Left lung (tissue), 4 donors: ENCODE measurements at regions not wholly inside any gene's neighbourhood (a gene's known extent, or its start where the extent isn't known, plus 50 kb on each side); places are given as distances from the start of the nearest gene placed in this dataset.
"Not testable (repeated sequence)": the region's sequence is repeated elsewhere in the genome, so short reads cannot be mapped to it uniquely, and the experiment has no call there.

Experiments
- ATAC-seq: fragments of 200-7000 bp; cut with Tn5 transposase; one replicate; pipeline ENCODE4 v1.9.1; 2020; ENCODE audit warnings: moderate library complexity
- DNase-seq, 4 donors: peaks; one replicate each; pipeline ENCODE4 v3.0.0-alpha.2; 2013 to 2020
- H3K27ac ChIP-seq, 2 donors: fragments of 200-600 bp; sonication (generic) in 1 of 2; one replicate each; pipeline versions ENCODE4 v1.5.0 to v1.8.0; 2020 to 2021
- H3K27me3 ChIP-seq, 2 donors: fragments of 200-600 bp; sonication (generic) in 1 of 2; one replicate each; pipeline versions ENCODE4 v1.5.0 to v1.8.0; 2020 to 2021
- H3K36me3 ChIP-seq, 2 donors: fragments of 200-600 bp; sonication (generic) in 1 of 2; one replicate each; pipeline versions ENCODE4 v1.5.0 to v1.8.0; 2020 to 2021
- H3K4me1 ChIP-seq, 2 donors: fragments of 200-600 bp; one replicate each; pipeline ENCODE4 v1.8.0; 2021
- H3K4me3 ChIP-seq, 2 donors: fragments of 200-600 bp; sonication (generic) in 1 of 2; one replicate each; pipeline versions ENCODE4 v1.5.0 to v1.8.0; 2020 to 2021; ENCODE audit warnings: mild to moderate bottlenecking in 1 of 2
- H3K9me3 ChIP-seq, 2 donors: fragments of 200-600 bp; sonication (generic) in 1 of 2; one replicate each; pipeline versions ENCODE4 v1.5.0 to v1.8.0; 2020 to 2021
- intact Hi-C, 2 donors: fragments of 100-400 bp; cut with DNase I; formaldehyde crosslinking; loops; one replicate each; pipeline versions ENCODE4 v1.11.2 to v1.14.2; 2022
- donor health status: DM: no; HTN: yes; CAD: no.
- donor health status: DM: no; HTN: no; CAD: no.

DNA sequence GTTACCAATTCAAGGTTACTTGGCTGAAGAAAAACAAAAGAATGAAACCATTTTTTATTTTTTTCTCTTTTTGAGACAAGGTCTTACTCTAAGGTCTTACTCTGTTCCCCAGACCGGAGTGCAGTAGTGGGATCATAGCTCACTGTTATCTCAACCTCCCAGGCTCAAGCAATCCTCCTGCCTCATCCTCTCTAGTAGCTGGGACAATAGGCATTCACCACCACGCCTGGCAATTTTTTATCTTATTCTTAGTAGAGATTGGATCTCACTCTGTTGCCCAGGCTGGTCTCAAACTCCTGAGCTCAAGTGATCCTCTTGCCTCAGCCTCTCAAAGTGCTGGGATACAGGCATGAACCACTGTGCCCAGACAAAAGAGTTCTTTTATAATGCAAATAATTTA lies 3732.0 kb upstream of the OR11H1 start:
- H3K4me1 ChIP-seq, H3K27me3 ChIP-seq, H3K36me3 ChIP-seq, DNase-seq, ATAC-seq, H3K27ac ChIP-seq, intact Hi-C loops, H3K9me3 ChIP-seq, H3K4me3 ChIP-seq: not testable (repeated sequence)

GRCh38 chr22:11815481-11815880 lies 3712.5 kb upstream of the OR11H1 start:
- H3K4me3 ChIP-seq, H3K27me3 ChIP-seq, H3K4me1 ChIP-seq, intact Hi-C loops, DNase-seq, H3K36me3 ChIP-seq, H3K27ac ChIP-seq, ATAC-seq: not testable (repeated sequence)
- H3K9me3 ChIP-seq, result peaks cover 0 to 11% of the 10 kb centered on the region in 2 donors

GRCh38 chr22:11818845-11819244 lies 3709.1 kb upstream of the OR11H1 start:
- H3K27me3 ChIP-seq, H3K4me1 ChIP-seq, H3K4me3 ChIP-seq, intact Hi-C loops, H3K36me3 ChIP-seq, H3K27ac ChIP-seq, ATAC-seq: not testable (repeated sequence)
- DNase-seq, result peak in 1 of 4 donors; percentile 55
- H3K9me3 ChIP-seq, result peaks cover 0 to 14% of the 10 kb centered on the region in 2 donors

DNA sequence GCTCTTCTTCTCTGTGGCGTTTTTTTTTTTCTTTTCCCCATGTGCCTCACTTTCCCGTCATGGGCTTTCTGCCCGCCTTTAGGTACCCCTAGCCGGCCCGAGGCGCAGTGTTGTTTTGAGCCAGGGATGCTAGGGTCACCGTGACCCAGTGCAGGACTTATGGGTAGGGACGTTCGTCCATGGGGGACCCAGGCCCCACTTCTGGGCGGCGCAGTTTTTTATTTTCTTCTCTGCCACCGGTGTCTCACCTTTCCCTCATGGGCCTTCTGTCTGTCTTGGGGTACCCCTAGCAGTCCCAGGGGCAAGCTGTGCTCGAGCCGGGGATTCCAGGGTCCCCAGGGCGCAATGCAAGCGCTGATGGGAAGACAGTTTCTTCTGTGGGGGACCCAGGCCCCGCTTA lies 3705.7 kb upstream of the OR11H1 start:
- peaks cover 0 to 20% of the 10 kb centered on the region in 2 donors for H3K9me3 ChIP-seq
- DNase-seq, result peak in 2 of 4 donors; percentile 28 to 64
- H3K27me3 ChIP-seq, ATAC-seq, H3K27ac ChIP-seq, H3K36me3 ChIP-seq, H3K4me1 ChIP-seq, intact Hi-C loops, H3K4me3 ChIP-seq: not testable (repeated sequence)

GRCh38 chr22:11825009-11825408 lies 3703.0 kb upstream of the OR11H1 start:
- DNase-seq, H3K4me1 ChIP-seq, intact Hi-C loops, H3K27ac ChIP-seq, H3K36me3 ChIP-seq, ATAC-seq, H3K4me3 ChIP-seq, H3K27me3 ChIP-seq: not testable (repeated sequence)
- peaks cover 0 to 21% of the 10 kb centered on the region in 2 donors for H3K9me3 ChIP-seq

- H3K27ac ChIP-seq, H3K4me3 ChIP-seq, H3K4me1 ChIP-seq, H3K27me3 ChIP-seq, ATAC-seq, intact Hi-C loops, DNase-seq, H3K36me3 ChIP-seq: not testable (repeated sequence)
- peaks cover 0 to 21% of the 10 kb centered on the region in 2 donors for H3K9me3 ChIP-seq
Observed at GRCh38 chr22:11826000-11826399, 3702.0 kb upstream of the OR11H1 start.

DNA sequence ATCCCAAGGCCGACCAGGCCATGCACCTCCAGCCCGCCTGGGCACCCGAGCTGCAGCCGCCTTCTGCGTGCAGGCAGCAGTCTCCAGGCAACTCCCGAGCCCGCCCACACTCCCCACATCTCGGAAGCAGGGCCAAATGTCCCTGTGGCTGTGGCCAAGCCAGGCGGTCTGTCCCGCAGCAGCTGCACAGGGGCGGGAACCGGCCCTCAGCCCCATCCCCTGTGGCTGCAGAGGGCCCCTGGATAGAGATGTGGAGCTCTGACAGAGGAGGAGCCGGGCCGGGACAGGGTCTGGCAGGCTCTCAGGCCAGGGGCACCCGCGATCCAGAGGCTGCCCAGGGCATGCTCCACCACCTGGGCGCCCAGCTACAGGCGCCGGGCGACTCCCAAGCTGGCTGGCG lies 3698.6 kb upstream of the OR11H1 start:
- ATAC-seq, result not testable (repeated sequence)

More for the DNA sequence above, 3698.6 kb upstream of the OR11H1 start:
- peak overlapping the region in 1 of 2 donors; percentile 20 for H3K4me3 ChIP-seq
- DNase-seq, result peak in 2 of 4 donors; percentile 32 to 87
- H3K27me3 ChIP-seq, H3K9me3 ChIP-seq, H3K4me1 ChIP-seq, H3K36me3 ChIP-seq, intact Hi-C loops, H3K27ac ChIP-seq: not testable (repeated sequence)
